ENCODE measurements at regions not wholly inside any gene's neighbourhood (a gene's known extent, or its start where the extent isn't known, plus 50 kb on each side); places are given as distances from the start of the nearest gene placed in this dataset.

GRCh38 chr11:104573441-104573990 is 324.7 kb downstream of the CASP12 start:
- Histone ChIP-seq H3K9ac (ENCODE audit: low read length) (no peak overlapping the region), H3K4me3 (ENCODE audit: low read length) (no peak overlapping the region), H3K27me3 (replicated peaks; ENCODE audit: insufficient read depth, low read length) (no peaks in the 10 kb centered on the region), H3K4me2 (ENCODE audit: low read depth, low read length) (no peak overlapping the region), H2AFZ (ENCODE audit: low read length) (no peak overlapping the region), H4K20me1 (ENCODE audit: insufficient read depth, low read length) (no peaks in the 10 kb centered on the region), H3K79me2 (ENCODE audit: low read length) (no peaks in the 10 kb centered on the region), H3K4me1 (ENCODE audit: low read length) (no peaks in the 10 kb centered on the region), H3K27ac (ENCODE audit: low read length) (no peak overlapping the region), H3F3A (ENCODE audit: insufficient read depth, low read length) (no peaks in the 10 kb centered on the region), H3K9me2 (replicated peaks; ENCODE audit: insufficient read depth, low read length) (no peaks in the 10 kb centered on the region), H3K36me3 (replicated peaks; ENCODE audit: insufficient read depth, low read length) (no peaks in the 10 kb centered on the region), H3K9me3 (replicated peaks; ENCODE audit: insufficient read depth, low read length) (no peaks in the 10 kb centered on the region)
- DNase-seq, result no peak
- TF ChIP-seq EZH2 (optimal IDR thresholded peaks at IDR 0.05; ENCODE audit: low read depth, low read length) (no peak), EZH2phosphoT487 (IDR thresholded peaks at IDR 0.05; ENCODE audit: low read length) (no peak)
- TF ChIP-seq, protein P1, sequence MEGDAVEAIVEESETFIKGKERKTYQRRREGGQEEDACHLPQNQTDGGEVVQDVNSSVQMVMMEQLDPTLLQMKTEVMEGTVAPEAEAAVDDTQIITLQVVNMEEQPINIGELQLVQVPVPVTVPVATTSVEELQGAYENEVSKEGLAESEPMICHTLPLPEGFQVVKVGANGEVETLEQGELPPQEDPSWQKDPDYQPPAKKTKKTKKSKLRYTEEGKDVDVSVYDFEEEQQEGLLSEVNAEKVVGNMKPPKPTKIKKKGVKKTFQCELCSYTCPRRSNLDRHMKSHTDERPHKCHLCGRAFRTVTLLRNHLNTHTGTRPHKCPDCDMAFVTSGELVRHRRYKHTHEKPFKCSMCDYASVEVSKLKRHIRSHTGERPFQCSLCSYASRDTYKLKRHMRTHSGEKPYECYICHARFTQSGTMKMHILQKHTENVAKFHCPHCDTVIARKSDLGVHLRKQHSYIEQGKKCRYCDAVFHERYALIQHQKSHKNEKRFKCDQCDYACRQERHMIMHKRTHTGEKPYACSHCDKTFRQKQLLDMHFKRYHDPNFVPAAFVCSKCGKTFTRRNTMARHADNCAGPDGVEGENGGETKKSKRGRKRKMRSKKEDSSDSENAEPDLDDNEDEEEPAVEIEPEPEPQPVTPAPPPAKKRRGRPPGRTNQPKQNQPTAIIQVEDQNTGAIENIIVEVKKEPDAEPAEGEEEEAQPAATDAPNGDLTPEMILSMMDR (IDR thresholded peaks at IDR 0.05; ENCODE audit: low read length), result no peak

GRCh38 chr11:104572279-104572678 is 326.0 kb downstream of the CASP12 start:
- Histone ChIP-seq H3K79me2 (ENCODE audit: low read length) (no peaks in the 10 kb centered on the region), H3K4me2 (ENCODE audit: low read depth, low read length) (no peak overlapping the region), H3K4me1 (ENCODE audit: low read length) (no peaks in the 10 kb centered on the region), H3K9ac (ENCODE audit: low read length) (no peak overlapping the region), H4K20me1 (ENCODE audit: insufficient read depth, low read length) (no peaks in the 10 kb centered on the region), H3K27me3 (replicated peaks; ENCODE audit: insufficient read depth, low read length) (no peaks in the 10 kb centered on the region), H3K36me3 (replicated peaks; ENCODE audit: insufficient read depth, low read length) (no peaks in the 10 kb centered on the region), H2AFZ (ENCODE audit: low read length) (no peak overlapping the region), H3F3A (ENCODE audit: insufficient read depth, low read length) (no peaks in the 10 kb centered on the region), H3K4me3 (ENCODE audit: low read length) (no peak overlapping the region), H3K9me3 (replicated peaks; ENCODE audit: insufficient read depth, low read length) (no peaks in the 10 kb centered on the region), H3K27ac (ENCODE audit: low read length) (no peak overlapping the region), H3K9me2 (replicated peaks; ENCODE audit: insufficient read depth, low read length) (no peaks in the 10 kb centered on the region)
- DNase-seq, result no peak
- TF ChIP-seq EZH2phosphoT487 (IDR thresholded peaks at IDR 0.05; ENCODE audit: low read length) (no peak), EZH2 (optimal IDR thresholded peaks at IDR 0.05; ENCODE audit: low read depth, low read length) (no peak)
- TF ChIP-seq, protein P1 (IDR thresholded peaks at IDR 0.05; ENCODE audit: low read length), result no peak

GRCh38 chr11:104570078-104570701 is 328.1 kb downstream of the CASP12 start:
- Histone ChIP-seq H3K9me2 (replicated peaks; ENCODE audit: insufficient read depth, low read length) (no peaks in the 10 kb centered on the region), H3K4me2 (ENCODE audit: low read depth, low read length) (no peak overlapping the region), H3K27me3 (replicated peaks; ENCODE audit: insufficient read depth, low read length) (no peaks in the 10 kb centered on the region), H3K4me1 (ENCODE audit: low read length) (no peaks in the 10 kb centered on the region), H2AFZ (ENCODE audit: low read length) (no peak overlapping the region), H3F3A (ENCODE audit: insufficient read depth, low read length) (no peaks in the 10 kb centered on the region), H3K27ac (ENCODE audit: low read length) (no peak overlapping the region), H3K9me3 (replicated peaks; ENCODE audit: insufficient read depth, low read length) (no peaks in the 10 kb centered on the region), H3K79me2 (ENCODE audit: low read length) (no peaks in the 10 kb centered on the region), H3K9ac (ENCODE audit: low read length) (no peak overlapping the region), H3K4me3 (ENCODE audit: low read length) (no peak overlapping the region), H4K20me1 (ENCODE audit: insufficient read depth, low read length) (no peaks in the 10 kb centered on the region), H3K36me3 (replicated peaks; ENCODE audit: insufficient read depth, low read length) (no peaks in the 10 kb centered on the region)
- TF ChIP-seq EZH2 (optimal IDR thresholded peaks at IDR 0.05; ENCODE audit: low read depth, low read length), result no peak
- TF ChIP-seq EZH2phosphoT487 (IDR thresholded peaks at IDR 0.05; ENCODE audit: low read length), result no peak
- TF ChIP-seq, protein P1 (IDR thresholded peaks at IDR 0.05; ENCODE audit: low read length), result no peak
- no peak for DNase-seq
